ENCODE measurements at regions not wholly inside any gene's neighbourhood (a gene's known extent, or its start where the extent isn't known, plus 50 kb on each side); places are given as distances from the start of the nearest gene placed in this dataset.

DNA sequence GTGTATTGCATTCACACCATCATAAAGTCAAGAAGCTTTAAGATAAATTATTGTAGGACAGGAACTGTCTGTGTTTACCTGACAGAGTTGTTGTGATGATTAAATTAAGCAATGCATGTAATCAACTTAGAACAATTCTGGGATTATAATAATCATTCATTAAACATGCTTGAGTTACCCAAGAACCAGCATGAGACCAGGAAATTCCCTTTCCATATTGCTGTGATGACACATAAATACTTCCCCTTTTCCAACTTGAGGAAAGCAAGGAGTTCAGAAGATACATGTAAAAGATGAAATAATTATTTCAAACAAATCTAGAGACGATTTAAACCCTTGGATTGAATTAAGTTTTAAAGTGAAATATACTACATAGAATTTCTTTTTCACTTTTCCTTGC lies 404.4 kb downstream of the GJA1 start:
- no peaks in the 10 kb centered on the region for H3K9me3 ChIP-seq
- 82 to 83% methylated on average over 1 of the region's 1 CpG for WGBS, 2 donors
- no peaks in the 10 kb centered on the region for H3K36me3 ChIP-seq
- no peaks in the 10 kb centered on the region for H3K27me3 ChIP-seq
- DNase-seq (ENCODE audit: low spot score in 2 of 2): no peak
- no peak overlapping the region for H3K4me3 ChIP-seq
- H3K4me1 ChIP-seq: no peaks in the 10 kb centered on the region
- TF ChIP-seq POLR2A (IDR thresholded peaks at IDR 0.05) (no peak), CTCF (IDR thresholded peaks at IDR 0.05) (no peak), EP300 (IDR thresholded peaks at IDR 0.05) (no peak)
- no peak overlapping the region for H3K27ac ChIP-seq

DNA sequence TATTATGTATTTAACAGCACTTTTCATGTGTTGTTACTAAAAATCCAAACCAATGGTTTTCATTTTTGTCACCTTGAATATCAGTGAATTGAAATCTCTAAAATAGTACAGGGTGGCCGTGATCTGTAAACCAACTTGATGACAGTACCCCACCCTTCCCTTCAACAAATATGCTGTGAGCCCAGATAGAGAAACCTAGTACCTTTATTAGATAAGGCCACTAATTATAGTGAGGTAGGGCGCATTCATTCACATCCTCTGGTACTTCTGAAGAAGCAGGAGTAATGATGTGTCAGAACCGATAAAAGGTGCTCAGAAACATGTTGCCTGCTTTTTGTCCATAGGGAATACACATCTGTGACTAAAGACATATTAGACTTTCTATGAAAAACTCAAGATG lies 409.5 kb downstream of the GJA1 start:
- Histone ChIP-seq H3K9me3 (no peaks in the 10 kb centered on the region), H3K27me3 (no peaks in the 10 kb centered on the region), H3K4me1 (peaks cover 0 to 15% (median 2%) of the 10 kb centered on the region in 4 donors), H3K36me3 (no peaks in the 10 kb centered on the region), H3K4me3 (no peak overlapping the region), H3K27ac (no peak overlapping the region)
- TF ChIP-seq CTCF (IDR thresholded peaks at IDR 0.05) (no peak), EP300 (IDR thresholded peaks at IDR 0.05) (no peak), POLR2A (IDR thresholded peaks at IDR 0.05) (no peak)
- DNase-seq (ENCODE audit: low spot score in 2 of 2): no peak
- 96 to 99% methylated on average over 3 of the region's 3 CpGs for WGBS, 2 donors

- no peak for DNase-seq (ENCODE audit: low spot score in 2 of 2)
- no peaks in the 10 kb centered on the region for H3K9me3 ChIP-seq
- H3K27me3 ChIP-seq: no peaks in the 10 kb centered on the region
- peak overlapping the region in 1 of 4 donors; percentile 53 for H3K27ac ChIP-seq
- H3K4me1 ChIP-seq: peaks cover 0 to 16% (median 2%) of the 10 kb centered on the region in 4 donors
- H3K4me3 ChIP-seq: no peak overlapping the region
- 72 to 82% methylated on average over 4 of the region's 4 CpGs for WGBS, 2 donors
- H3K36me3 ChIP-seq: no peaks in the 10 kb centered on the region
- TF ChIP-seq EP300 (IDR thresholded peaks at IDR 0.05): no peak
- no peak for TF ChIP-seq POLR2A (IDR thresholded peaks at IDR 0.05)
- TF ChIP-seq CTCF (IDR thresholded peaks at IDR 0.05): no peak
Measured at GRCh38 chr6:121847806-121848522, 412.5 kb downstream of the GJA1 start.

GRCh38 chr6:121848523-121849255 lies 413.2 kb downstream of the GJA1 start:
- Histone ChIP-seq H3K9me3 (no peaks in the 10 kb centered on the region), H3K27ac (peak overlapping the region in 2 of 4 donors; percentile 53 to 55), H3K4me1 (peaks cover 0 to 16% (median 2%) of the 10 kb centered on the region in 4 donors), H3K27me3 (no peaks in the 10 kb centered on the region), H3K36me3 (no peaks in the 10 kb centered on the region), H3K4me3 (no peak overlapping the region)
- no peak for DNase-seq (ENCODE audit: low spot score in 2 of 2)
- 66 to 71% methylated on average over 6 of the region's 6 CpGs for WGBS, 2 donors
- TF ChIP-seq POLR2A (IDR thresholded peaks at IDR 0.05): no peak
- no peak for TF ChIP-seq CTCF (IDR thresholded peaks at IDR 0.05)
- TF ChIP-seq EP300 (IDR thresholded peaks at IDR 0.05): no peak

GRCh38 chr6:121849477-121849876 lies 414.0 kb downstream of the GJA1 start:
- H3K4me1 ChIP-seq: peaks cover 0 to 16% (median 2%) of the 10 kb centered on the region in 4 donors
- no peaks in the 10 kb centered on the region for H3K27me3 ChIP-seq
- no peaks in the 10 kb centered on the region for H3K9me3 ChIP-seq
- no peak overlapping the region for H3K4me3 ChIP-seq
- WGBS, 2 donors: 45 to 48% methylated on average over 5 of the region's 5 CpGs
- peak overlapping the region in 2 of 4 donors; percentile 20 to 67 for H3K27ac ChIP-seq
- DNase-seq (ENCODE audit: low spot score in 2 of 2): peak; percentile 30 to 76
- no peaks in the 10 kb centered on the region for H3K36me3 ChIP-seq
- TF ChIP-seq EP300 (IDR thresholded peaks at IDR 0.05) (peak in 1 of 2 donors; percentile 7), POLR2A (IDR thresholded peaks at IDR 0.05) (no peak), CTCF (IDR thresholded peaks at IDR 0.05) (peak; percentile 42 to 64 (median 53))

Measured in tibial nerve (tissue), 4 donors.